OCI-LY7 (cell line): ENCODE measurements at regions not wholly inside any gene's neighbourhood (a gene's known extent, or its start where the extent isn't known, plus 50 kb on each side); places are given as distances from the start of the nearest gene placed in this dataset.

ENCODE experiments used
- BruUV-seq: library from RNA; stranded (reverse); fragments of 400-500 nt; replicated peaks from 2 replicates; lab custom pipeline; 2021; lab: Mats Ljungman, UMichigan
- CTCF ChIA-PET: fragments of 300-600 bp; sonication (Branson Sonifier 250); formaldehyde crosslinking; loops from one replicate; lab custom pipeline; 2022; ENCODE audit warnings: antibody characterized with exemption; ENCODE audit not compliant: unreplicated experiment; lab: Charles Lee
- POLR2A ChIA-PET: fragments of 300-600 bp; sonication (Branson Sonifier 250); formaldehyde crosslinking; loops from one replicate; lab custom pipeline; 2022; ENCODE audit warnings: antibody characterized with exemption; lab: Charles Lee
- DNase-seq: peaks from one replicate; pipeline ENCODE4 v3.0.0-alpha.2; 2015; ENCODE audit warnings: low spot score
- H2AFZ ChIP-seq: fragments of 200-600 bp; sonication (generic), shearing (Covaris generic); 2 replicates; pipeline ENCODE4 v1.6.1; 2014; ENCODE audit warnings: mild to moderate bottlenecking, antibody characterized with exemption, low read length, moderate library complexity
- H3K27ac ChIP-seq: fragments of 200-600 bp; sonication (generic); 2 replicates; pipeline ENCODE4 v1.5.1; 2014; ENCODE audit warnings: mixed run types, low read depth, mild to moderate bottlenecking, moderate library complexity, low read length, inconsistent platforms; ENCODE audit not compliant: poor library complexity, severe bottlenecking
- H3K36me3 ChIP-seq: fragments of 200-600 bp; sonication (generic); 2 replicates; pipeline ENCODE4 v1.6.1; 2014; ENCODE audit warnings: mild to moderate bottlenecking, antibody characterized with exemption, low read length, moderate library complexity, mixed read lengths; ENCODE audit not compliant: insufficient read depth
- H3K4me1 ChIP-seq: fragments of 200-600 bp; sonication (generic); 2 replicates; pipeline ENCODE4 v1.5.1; 2014; ENCODE audit warnings: mild to moderate bottlenecking, low read length; ENCODE audit not compliant: insufficient read depth, poor library complexity, severe bottlenecking
- H3K4me2 ChIP-seq: fragments of 200-600 bp; sonication (generic); 2 replicates; pipeline ENCODE4 v1.6.1; 2014; ENCODE audit warnings: mild to moderate bottlenecking, low read length
- H3K4me3 ChIP-seq: fragments of 200-600 bp; sonication (generic); 2 replicates; pipeline ENCODE4 v1.5.1; 2014; ENCODE audit warnings: mild to moderate bottlenecking, low read depth, low read length; ENCODE audit not compliant: poor library complexity, severe bottlenecking
- H3K79me2 ChIP-seq: fragments of 200-600 bp; sonication (generic); 2 replicates; pipeline ENCODE4 v1.6.1; 2016; ENCODE audit warnings: low read depth, mild to moderate bottlenecking, low read length, moderate library complexity, mixed read lengths; ENCODE audit not compliant: insufficient read depth
- H3K9me2 ChIP-seq: fragments of 200-600 bp; sonication (generic); 2 replicates; pipeline ENCODE4 v1.6.1; 2016; ENCODE audit warnings: mild to moderate bottlenecking, low read length, mixed read lengths; ENCODE audit not compliant: insufficient read depth
- H3K9me3 ChIP-seq: fragments of 200-600 bp; sonication (generic); 2 replicates; pipeline ENCODE4 v1.6.1; 2014; ENCODE audit warnings: mild to moderate bottlenecking, mixed run types, low read length, mixed read lengths
- H4K20me1 ChIP-seq: fragments of 200-600 bp; sonication (generic); 2 replicates; pipeline ENCODE4 v1.6.1; 2014; ENCODE audit warnings: mild to moderate bottlenecking, antibody characterized with exemption, low read length, moderate library complexity, mixed read lengths; ENCODE audit not compliant: insufficient read depth
- CTCF ChIP-seq: fragments of 200-600 bp; sonication (generic); conservative IDR thresholded peaks from 2 replicates; pipeline ENCODE4 v1.5.1; 2014; ENCODE audit warnings: mild to moderate bottlenecking, antibody characterized with exemption, low read length, moderate library complexity, mixed read lengths
- EZH2phosphoT487 ChIP-seq: fragments of 200-600 bp; sonication (generic); IDR thresholded peaks from 2 replicates; pipeline ENCODE4 v1.6.1; 2018; ENCODE audit warnings: low read depth, borderline replicate concordance, mild to moderate bottlenecking, mixed run types, antibody characterized with exemption, low read length, moderate library complexity, mixed read lengths
- intact Hi-C: fragments of 100-400 bp; cut with micrococcal nuclease; formaldehyde crosslinking; loops from one replicate; pipeline ENCODE4 v1.10.0; 2022; ENCODE audit not compliant: unreplicated experiment

GRCh38 chrX:44040406-44040805, 67.2 kb upstream of the NDP start:
- Histone ChIP-seq H3K9me2 (no peaks in the 10 kb centered on the region), H3K4me1 (no peaks in the 10 kb centered on the region), H3K9me3 (no peaks in the 10 kb centered on the region), H3K4me2 (no peak overlapping the region), H3K4me3 (no peak overlapping the region), H3K36me3 (no peaks in the 10 kb centered on the region), H3K79me2 (no peaks in the 10 kb centered on the region), H2AFZ (no peak overlapping the region), H3K27ac (no peak overlapping the region), H4K20me1 (no peaks in the 10 kb centered on the region)
- ChIA-PET CTCF (no interaction called here), POLR2A (no interaction called here)
- intact Hi-C loops = no loop called here
- DNase-seq = no peak
- no TSS peak for BruUV-seq
- no peak for TF ChIP-seq CTCF
- TF ChIP-seq EZH2phosphoT487 = no peak

GRCh38 chrX:44039556-44039955, 66.4 kb upstream of the NDP start:
- Histone ChIP-seq H2AFZ (no peak overlapping the region), H3K4me2 (no peak overlapping the region), H3K9me3 (no peaks in the 10 kb centered on the region), H3K79me2 (no peaks in the 10 kb centered on the region), H3K36me3 (no peaks in the 10 kb centered on the region), H3K4me3 (no peak overlapping the region), H3K27ac (no peak overlapping the region), H3K9me2 (no peaks in the 10 kb centered on the region), H3K4me1 (no peaks in the 10 kb centered on the region), H4K20me1 (no peaks in the 10 kb centered on the region)
- no peak for DNase-seq
- no TSS peak for BruUV-seq
- TF ChIP-seq CTCF = no peak
- TF ChIP-seq EZH2phosphoT487 = no peak
- ChIA-PET POLR2A (interaction anchor here (0.6 to 0.7 kb wide), 2 partner anchors 20 to 909 kb away, joined by 3 read pairs; no protein-coding TSS in a partner anchor), CTCF (no interaction called here)
- intact Hi-C loops = no loop called here

- Histone ChIP-seq H3K79me2 (no peaks in the 10 kb centered on the region), H3K4me2 (no peak overlapping the region), H4K20me1 (no peaks in the 10 kb centered on the region), H3K36me3 (no peaks in the 10 kb centered on the region), H3K9me2 (no peaks in the 10 kb centered on the region), H2AFZ (no peak overlapping the region), H3K9me3 (no peaks in the 10 kb centered on the region), H3K4me1 (no peaks in the 10 kb centered on the region), H3K27ac (no peak overlapping the region), H3K4me3 (no peak overlapping the region)
- ChIA-PET CTCF (no interaction called here), POLR2A (no interaction called here)
- intact Hi-C loops = no loop called here
- DNase-seq = no peak
- no peak for TF ChIP-seq CTCF
- no peak for TF ChIP-seq EZH2phosphoT487
- no TSS peak for BruUV-seq
Measured at GRCh38 chrX:44036336-44036735, 63.1 kb upstream of the NDP start.
